Erythroblast (primary cell): ENCODE measurements at regions not wholly inside any gene's neighbourhood (a gene's known extent, or its start where the extent isn't known, plus 50 kb on each side); places are given as distances from the start of the nearest gene placed in this dataset.

Experiments
- GATA1 ChIP-seq: IDR thresholded peaks from 2 replicates; pipeline ENCODE4 v1.6.1; 2011; ENCODE audit warnings: low read depth, mild to moderate bottlenecking, control low read depth, low read length, moderate library complexity
- POLR2A ChIP-seq: IDR thresholded peaks from 2 replicates; pipeline ENCODE4 v1.6.1; 2011; ENCODE audit warnings: mild to moderate bottlenecking, low read length

GRCh38 chr20:51108638-51109363 is 85.9 kb upstream of the KCNG1 start:
- TF ChIP-seq POLR2A (no peak), GATA1 (no peak)
